ENCODE measurements at regions not wholly inside any gene's neighbourhood (a gene's known extent, or its start where the extent isn't known, plus 50 kb on each side); places are given as distances from the start of the nearest gene placed in this dataset.

DNA sequence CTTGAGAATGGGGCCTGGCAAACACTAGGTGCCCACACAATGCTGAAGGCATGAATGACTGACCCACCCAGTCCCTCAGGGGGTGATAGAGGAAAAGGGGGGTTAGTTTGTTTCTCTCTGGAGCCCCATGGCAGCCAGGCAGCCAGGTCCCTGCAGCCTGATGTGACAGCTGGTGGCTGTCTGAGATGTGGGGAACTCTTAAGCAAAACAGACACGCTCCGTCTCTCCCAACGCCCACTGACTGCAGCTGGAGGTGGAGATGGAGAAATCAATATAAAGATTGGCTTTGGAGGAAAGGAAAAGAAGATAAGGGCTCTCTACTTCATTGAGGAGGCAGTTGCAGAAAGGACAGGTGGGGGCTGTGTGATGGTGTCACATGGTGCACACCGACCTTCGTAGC lies 240.8 kb upstream of the LHX5 start:
- H3K79me2 ChIP-seq (ENCODE audit: insufficient read depth, low read length) = no peaks in the 10 kb centered on the region
- no peaks in the 10 kb centered on the region for H3K9me3 ChIP-seq (replicated peaks in 1 of 2; ENCODE audit: control insufficient read depth in 1 of 2, insufficient read depth in 1 of 2, low read length in 2 of 2)
- 60% methylated on average over 1 of the region's 5 CpGs for WGBS (ENCODE audit: insufficient coverage)
- intact Hi-C loops (cut with micrococcal nuclease) = no loop called here
- peaks cover 12 to 13% (median 13%) of the 10 kb centered on the region in 3 donors for H3K27me3 Mint-ChIP-seq (ENCODE audit: low read depth in 3 of 3)
- H3K4me1 Mint-ChIP-seq = no peaks in the 10 kb centered on the region
- no peak overlapping the region for H3K27ac ChIP-seq (ENCODE audit: low read depth in 1 of 2, low read length in 2 of 2)
- H3K36me3 Mint-ChIP-seq = no peaks in the 10 kb centered on the region
- no peaks in the 10 kb centered on the region for H4K20me1 ChIP-seq (ENCODE audit: insufficient read depth, low read length)
- no peak overlapping the region for H3K9ac ChIP-seq (ENCODE audit: insufficient read depth, low read length, poor library complexity, severe bottlenecking)
- no peak overlapping the region for H3K4me3 ChIP-seq (replicated peaks in 1 of 3; ENCODE audit: low read depth in 2 of 3, low read length in 3 of 3)
- H3K27me3 ChIP-seq (ENCODE audit: control insufficient read depth in 2 of 2, insufficient read depth in 2 of 2, low read length in 2 of 2) = no peaks in the 10 kb centered on the region
- no peaks in the 10 kb centered on the region for H3K4me1 ChIP-seq (ENCODE audit: control insufficient read depth in 1 of 2, insufficient read depth in 2 of 2, low read length in 2 of 2)
- H3K4me3 Mint-ChIP-seq = no peak overlapping the region
- H3K36me3 ChIP-seq (replicated peaks in 1 of 2; ENCODE audit: control insufficient read depth in 1 of 2, insufficient read depth in 2 of 2, low read length in 2 of 2) = no peaks in the 10 kb centered on the region
- DNase-seq = no peak
- H3K4me2 ChIP-seq (replicated peaks; ENCODE audit: extremely low read depth, low read length, poor library complexity, severe bottlenecking) = no peak overlapping the region
- TF ChIP-seq, protein P1, sequence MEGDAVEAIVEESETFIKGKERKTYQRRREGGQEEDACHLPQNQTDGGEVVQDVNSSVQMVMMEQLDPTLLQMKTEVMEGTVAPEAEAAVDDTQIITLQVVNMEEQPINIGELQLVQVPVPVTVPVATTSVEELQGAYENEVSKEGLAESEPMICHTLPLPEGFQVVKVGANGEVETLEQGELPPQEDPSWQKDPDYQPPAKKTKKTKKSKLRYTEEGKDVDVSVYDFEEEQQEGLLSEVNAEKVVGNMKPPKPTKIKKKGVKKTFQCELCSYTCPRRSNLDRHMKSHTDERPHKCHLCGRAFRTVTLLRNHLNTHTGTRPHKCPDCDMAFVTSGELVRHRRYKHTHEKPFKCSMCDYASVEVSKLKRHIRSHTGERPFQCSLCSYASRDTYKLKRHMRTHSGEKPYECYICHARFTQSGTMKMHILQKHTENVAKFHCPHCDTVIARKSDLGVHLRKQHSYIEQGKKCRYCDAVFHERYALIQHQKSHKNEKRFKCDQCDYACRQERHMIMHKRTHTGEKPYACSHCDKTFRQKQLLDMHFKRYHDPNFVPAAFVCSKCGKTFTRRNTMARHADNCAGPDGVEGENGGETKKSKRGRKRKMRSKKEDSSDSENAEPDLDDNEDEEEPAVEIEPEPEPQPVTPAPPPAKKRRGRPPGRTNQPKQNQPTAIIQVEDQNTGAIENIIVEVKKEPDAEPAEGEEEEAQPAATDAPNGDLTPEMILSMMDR (IDR thresholded peaks at IDR 0.05) = no peak
- no peak overlapping the region for H2AFZ ChIP-seq (ENCODE audit: insufficient read depth, low read depth, low read length, poor library complexity, severe bottlenecking)
- H3K27ac Mint-ChIP-seq = peak overlapping the region in 1 of 7 donors; percentile 45
- H3K9me3 Mint-ChIP-seq = peaks cover 0 to 8% (median 5%) of the 10 kb centered on the region in 7 donors

DNA sequence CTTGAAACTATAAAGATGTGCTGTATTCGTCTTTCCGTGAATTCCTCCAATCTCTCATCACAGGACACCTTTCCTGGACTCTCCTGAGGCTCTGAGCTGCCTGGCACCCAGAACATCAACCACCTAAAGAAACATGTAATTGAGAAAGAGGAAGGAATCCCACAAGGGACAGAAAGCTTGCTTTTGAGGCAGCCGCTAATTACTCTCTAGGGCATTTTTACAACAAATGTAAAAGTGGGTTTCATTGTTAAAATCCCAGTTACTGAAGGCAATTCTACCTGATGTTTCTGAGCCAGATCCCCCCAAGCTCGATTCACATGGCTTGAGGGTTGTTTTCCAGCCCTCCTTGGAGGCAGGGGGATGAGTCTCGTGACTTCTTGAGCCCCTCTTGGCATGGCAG lies 238.5 kb upstream of the LHX5 start:
- H3K4me2 ChIP-seq (replicated peaks; ENCODE audit: extremely low read depth, low read length, poor library complexity, severe bottlenecking) = no peak overlapping the region
- intact Hi-C loops (cut with micrococcal nuclease) = no loop called here
- no peak overlapping the region for H3K27ac Mint-ChIP-seq

More for the DNA sequence above, 238.5 kb upstream of the LHX5 start:
- H4K20me1 ChIP-seq (ENCODE audit: insufficient read depth, low read length) = no peaks in the 10 kb centered on the region
- no peak overlapping the region for H3K4me3 ChIP-seq (replicated peaks in 1 of 3; ENCODE audit: low read depth in 2 of 3, low read length in 3 of 3)
- Mint-ChIP-seq H3K9me3 (peaks cover 0 to 5% (median 3%) of the 10 kb centered on the region in 7 donors), H3K4me1 (no peaks in the 10 kb centered on the region), H3K27me3 (ENCODE audit: low read depth in 3 of 3) (peaks cover 10 to 16% (median 16%) of the 10 kb centered on the region in 3 donors), H3K4me3 (no peak overlapping the region), H3K36me3 (no peaks in the 10 kb centered on the region)
- H3K27me3 ChIP-seq (ENCODE audit: control insufficient read depth in 2 of 2, insufficient read depth in 2 of 2, low read length in 2 of 2) = no peaks in the 10 kb centered on the region
- TF ChIP-seq, protein P1 (IDR thresholded peaks at IDR 0.05) = no peak
- no peaks in the 10 kb centered on the region for H3K9me3 ChIP-seq (replicated peaks in 1 of 2; ENCODE audit: control insufficient read depth in 1 of 2, insufficient read depth in 1 of 2, low read length in 2 of 2)
- H3K36me3 ChIP-seq (replicated peaks in 1 of 2; ENCODE audit: control insufficient read depth in 1 of 2, insufficient read depth in 2 of 2, low read length in 2 of 2) = no peaks in the 10 kb centered on the region
- H3K27ac ChIP-seq (ENCODE audit: low read depth in 1 of 2, low read length in 2 of 2) = no peak overlapping the region
- WGBS (ENCODE audit: insufficient coverage) = 51% methylated on average over 2 of the region's 5 CpGs
- H3K79me2 ChIP-seq (ENCODE audit: insufficient read depth, low read length) = no peaks in the 10 kb centered on the region
- no peak overlapping the region for H2AFZ ChIP-seq (ENCODE audit: insufficient read depth, low read depth, low read length, poor library complexity, severe bottlenecking)
- no peak overlapping the region for H3K9ac ChIP-seq (ENCODE audit: insufficient read depth, low read length, poor library complexity, severe bottlenecking)
- H3K4me1 ChIP-seq (ENCODE audit: control insufficient read depth in 1 of 2, insufficient read depth in 2 of 2, low read length in 2 of 2) = no peaks in the 10 kb centered on the region
- no peak for DNase-seq

All from CD14-positive monocyte (primary cell).